ENCODE measurements at regions not wholly inside any gene's neighbourhood (a gene's known extent, or its start where the extent isn't known, plus 50 kb on each side); places are given as distances from the start of the nearest gene placed in this dataset.
"Not testable (repeated sequence)": the region's sequence is repeated elsewhere in the genome, so short reads cannot be mapped to it uniquely, and the experiment has no call there.

GRCh38 chr7:3176112-3177000 is 124.7 kb upstream of the SDK1 start:
- TF ChIP-seq, protein P1, sequence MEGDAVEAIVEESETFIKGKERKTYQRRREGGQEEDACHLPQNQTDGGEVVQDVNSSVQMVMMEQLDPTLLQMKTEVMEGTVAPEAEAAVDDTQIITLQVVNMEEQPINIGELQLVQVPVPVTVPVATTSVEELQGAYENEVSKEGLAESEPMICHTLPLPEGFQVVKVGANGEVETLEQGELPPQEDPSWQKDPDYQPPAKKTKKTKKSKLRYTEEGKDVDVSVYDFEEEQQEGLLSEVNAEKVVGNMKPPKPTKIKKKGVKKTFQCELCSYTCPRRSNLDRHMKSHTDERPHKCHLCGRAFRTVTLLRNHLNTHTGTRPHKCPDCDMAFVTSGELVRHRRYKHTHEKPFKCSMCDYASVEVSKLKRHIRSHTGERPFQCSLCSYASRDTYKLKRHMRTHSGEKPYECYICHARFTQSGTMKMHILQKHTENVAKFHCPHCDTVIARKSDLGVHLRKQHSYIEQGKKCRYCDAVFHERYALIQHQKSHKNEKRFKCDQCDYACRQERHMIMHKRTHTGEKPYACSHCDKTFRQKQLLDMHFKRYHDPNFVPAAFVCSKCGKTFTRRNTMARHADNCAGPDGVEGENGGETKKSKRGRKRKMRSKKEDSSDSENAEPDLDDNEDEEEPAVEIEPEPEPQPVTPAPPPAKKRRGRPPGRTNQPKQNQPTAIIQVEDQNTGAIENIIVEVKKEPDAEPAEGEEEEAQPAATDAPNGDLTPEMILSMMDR (IDR thresholded peaks at IDR 0.05; ENCODE audit: low read depth, low read length) = no peak
- no peaks in the 10 kb centered on the region for H3K36me3 ChIP-seq
- H3K4me3 ChIP-seq (ENCODE audit: low read depth, low read length) = no peak overlapping the region
- no peak overlapping the region for H3K27ac ChIP-seq
- no peaks in the 10 kb centered on the region for H3K27me3 ChIP-seq (ENCODE audit: insufficient read depth, low read depth, severe bottlenecking)
- DNase-seq = no peak
- peaks cover 5% of the 10 kb centered on the region for H3K9me3 ChIP-seq (ENCODE audit: severe bottlenecking)

DNA sequence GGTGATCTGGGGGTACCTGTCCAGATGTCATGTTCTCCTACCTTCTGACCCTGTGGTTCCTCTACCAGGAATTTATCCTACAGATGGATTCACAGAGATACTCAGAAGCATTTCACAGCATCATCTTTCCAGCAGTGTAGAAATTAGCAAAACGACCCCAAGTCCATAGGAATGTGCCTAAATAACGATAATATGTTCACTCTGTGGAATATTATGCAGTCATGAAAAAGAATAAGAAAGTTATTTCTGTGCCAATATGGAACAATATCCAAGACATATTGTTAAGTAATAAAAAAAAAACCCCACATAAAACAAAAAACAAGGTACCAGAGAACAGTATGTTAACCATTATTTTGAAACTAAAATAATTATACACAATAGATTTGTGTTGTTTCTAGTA is 123.8 kb upstream of the SDK1 start:
- no peaks in the 10 kb centered on the region for H3K36me3 ChIP-seq

DNA sequence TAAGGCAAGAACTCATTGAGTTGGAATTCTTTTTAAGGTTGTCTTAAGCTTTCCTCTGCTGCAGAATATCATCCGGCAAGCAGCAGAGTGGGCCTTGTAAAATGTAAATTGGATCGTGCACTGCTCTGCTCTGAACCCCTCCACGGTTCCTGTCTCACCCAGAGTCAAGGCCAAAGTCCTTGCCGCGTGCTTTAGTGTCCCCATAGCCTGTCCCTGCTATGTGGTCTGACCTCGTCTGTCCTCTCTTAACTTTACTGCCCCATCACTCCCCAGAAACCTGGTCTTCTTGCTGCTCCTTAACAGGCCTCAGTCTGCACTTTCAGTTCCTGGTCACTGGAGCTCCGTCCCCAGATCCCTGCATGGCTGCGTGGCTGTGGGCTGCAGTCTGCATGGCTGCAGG is 121.6 kb upstream of the SDK1 start:
- Histone ChIP-seq H3K36me3 (no peaks in the 10 kb centered on the region), H3K27me3 (ENCODE audit: insufficient read depth, low read depth, severe bottlenecking) (no peaks in the 10 kb centered on the region), H3K9me3 (ENCODE audit: severe bottlenecking) (no peaks in the 10 kb centered on the region), H3K27ac (no peak overlapping the region), H3K4me3 (ENCODE audit: low read depth, low read length) (no peak overlapping the region)
- TF ChIP-seq, protein P1 (IDR thresholded peaks at IDR 0.05; ENCODE audit: low read depth, low read length) = no peak
- DNase-seq = no peak

More for the DNA sequence above, 123.8 kb upstream of the SDK1 start:
- TF ChIP-seq, protein P1 (IDR thresholded peaks at IDR 0.05; ENCODE audit: low read depth, low read length) = no peak
- DNase-seq = no peak
- no peaks in the 10 kb centered on the region for H3K27me3 ChIP-seq (ENCODE audit: insufficient read depth, low read depth, severe bottlenecking)
- peaks cover 1% of the 10 kb centered on the region for H3K9me3 ChIP-seq (ENCODE audit: severe bottlenecking)
- H3K4me3 ChIP-seq (ENCODE audit: low read depth, low read length) = no peak overlapping the region
- H3K27ac ChIP-seq = no peak overlapping the region

DNA sequence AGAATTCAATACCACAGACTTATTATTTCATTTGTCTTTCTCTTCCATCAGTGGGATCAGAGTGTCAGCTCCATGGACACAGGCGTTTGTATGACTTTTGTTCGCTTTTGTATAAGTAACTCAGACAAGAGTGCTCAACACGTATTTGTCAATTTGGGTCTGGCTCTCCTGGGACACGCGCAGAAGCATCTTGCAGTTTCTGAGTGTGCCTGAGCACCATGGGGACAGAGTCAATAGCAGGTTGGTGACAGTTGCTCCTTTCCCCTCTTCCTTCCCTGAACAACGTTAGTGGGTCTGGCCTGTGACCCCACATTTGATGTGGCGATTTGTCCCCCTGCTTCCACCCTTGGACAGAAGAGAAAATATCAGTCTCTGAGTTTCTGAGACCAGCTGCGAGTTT is 120.4 kb upstream of the SDK1 start:
- TF ChIP-seq, protein P1 (IDR thresholded peaks at IDR 0.05; ENCODE audit: low read depth, low read length) = no peak
- Histone ChIP-seq H3K27me3 (ENCODE audit: insufficient read depth, low read depth, severe bottlenecking) (no peaks in the 10 kb centered on the region), H3K4me3 (ENCODE audit: low read depth, low read length) (no peak overlapping the region), H3K36me3 (no peaks in the 10 kb centered on the region), H3K27ac (no peak overlapping the region), H3K9me3 (ENCODE audit: severe bottlenecking) (no peaks in the 10 kb centered on the region)
- DNase-seq = no peak

- not testable (repeated sequence) for H3K36me3 ChIP-seq; DNase-seq; H3K9me3 ChIP-seq (ENCODE audit: severe bottlenecking); H3K27me3 ChIP-seq (ENCODE audit: insufficient read depth, low read depth, severe bottlenecking); H3K27ac ChIP-seq; H3K4me3 ChIP-seq (ENCODE audit: low read depth, low read length)
Measured at GRCh38 chr7:3182055-3182454, 119.0 kb upstream of the SDK1 start.

DNA sequence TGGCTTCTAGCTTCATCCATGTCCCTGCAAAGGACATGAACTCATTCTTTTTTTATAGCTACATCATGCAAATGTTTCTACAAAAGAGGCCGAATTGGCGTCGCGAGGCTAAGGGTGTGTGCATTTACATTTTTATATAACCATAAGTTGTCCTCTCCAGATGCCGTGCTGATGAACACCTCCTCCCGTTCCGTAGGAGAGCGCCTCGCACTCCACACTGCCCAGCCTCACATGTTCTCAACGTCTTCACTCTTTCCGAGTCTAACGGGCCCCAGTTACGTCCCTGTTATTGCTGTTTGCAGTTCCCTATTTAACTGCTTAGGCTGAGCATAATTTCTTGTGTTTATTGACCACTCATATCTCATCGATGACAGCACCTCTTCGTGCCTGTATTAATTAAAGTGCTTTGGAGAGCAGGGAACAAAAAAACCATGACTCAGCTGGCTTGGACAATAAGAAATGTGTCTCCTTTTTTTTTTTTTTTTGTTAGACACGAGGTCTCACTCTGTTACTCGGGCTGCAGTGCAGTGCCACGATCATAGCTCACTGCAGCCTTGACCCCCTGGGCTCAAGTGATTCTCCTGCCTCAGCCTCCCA is 113.5 kb upstream of the SDK1 start:
- TF ChIP-seq, protein P1 (IDR thresholded peaks at IDR 0.05; ENCODE audit: low read depth, low read length) = no peak
- H3K36me3 ChIP-seq = no peaks in the 10 kb centered on the region
- H3K27me3 ChIP-seq (ENCODE audit: insufficient read depth, low read depth, severe bottlenecking) = no peaks in the 10 kb centered on the region
- H3K9me3 ChIP-seq (ENCODE audit: severe bottlenecking) = no peaks in the 10 kb centered on the region
- H3K27ac ChIP-seq = no peak overlapping the region
- DNase-seq = no peak
- H3K4me3 ChIP-seq (ENCODE audit: low read depth, low read length) = no peak overlapping the region
